Transverse colon (tissue), 4 donors: ENCODE measurements at regions not wholly inside any gene's neighbourhood (a gene's known extent, or its start where the extent isn't known, plus 50 kb on each side); places are given as distances from the start of the nearest gene placed in this dataset.
"Not testable (repeated sequence)": the region's sequence is repeated elsewhere in the genome, so short reads cannot be mapped to it uniquely, and the experiment has no call there.

ENCODE experiments used
- CTCF ChIP-seq, 5 experiments: fragments of 200-600 bp in 3 of 5; fragments of 450-650 bp in 2 of 5; sonication (generic) in 3 of 5; IDR thresholded peaks; 1 replicate in 2 of 5; 2 replicates in 3 of 5; pipeline ENCODE4 v1.5.1; 2016 to 2017; ENCODE audit warnings: antibody characterized with exemption in 5 of 5, inconsistent platforms in 3 of 5, mild to moderate bottlenecking in 2 of 5, moderate library complexity in 1 of 5
- EP300 ChIP-seq: sonication (generic); formaldehyde crosslinking; IDR thresholded peaks from one replicate; pipeline ENCODE4 v1.6.1; 2017; ENCODE audit warnings: antibody characterized with exemption, low read depth
- POLR2A ChIP-seq: fragments of 450-650 bp; IDR thresholded peaks from one replicate; pipeline ENCODE4 v1.6.1; 2016; ENCODE audit warnings: antibody characterized with exemption, mild to moderate bottlenecking, moderate library complexity
- POLR2AphosphoS5 ChIP-seq, 3 donors: sonication (generic); formaldehyde crosslinking; IDR thresholded peaks; one replicate each; pipeline ENCODE4 v1.6.1; 2016; ENCODE audit warnings: antibody characterized with exemption in 3 of 3

GRCh38 chr11:49670705-49671104 lies 281.5 kb upstream of the OR4C13 start:
- TF ChIP-seq CTCF (IDR thresholded peaks at IDR 0.05); POLR2A; POLR2AphosphoS5 (IDR thresholded peaks at IDR 0.05); EP300: not testable (repeated sequence)
